ENCODE measurements at regions not wholly inside any gene's neighbourhood (a gene's known extent, or its start where the extent isn't known, plus 50 kb on each side); places are given as distances from the start of the nearest gene placed in this dataset.

- TF ChIP-seq RAD21 (IDR thresholded peaks at IDR 0.05; ENCODE audit: insufficient read depth, low read depth, low read length) (no peak), HDGF (IDR thresholded peaks at IDR 0.05) (no peak), ASH2L (IDR thresholded peaks at IDR 0.05; ENCODE audit: borderline replicate concordance, low read depth) (no peak), SIN3A (IDR thresholded peaks at IDR 0.05; ENCODE audit: low read depth, low read length) (no peak), EZH2 (IDR thresholded peaks at IDR 0.05; ENCODE audit: borderline replicate concordance, control insufficient read depth, low read depth, low read length) (no peak), RFX5 (IDR thresholded peaks at IDR 0.05; ENCODE audit: low read depth, low read length) (no peak), CBX5 (IDR thresholded peaks at IDR 0.05; ENCODE audit: low read depth) (no peak), DPF2 (IDR thresholded peaks at IDR 0.05) (no peak), ZNF274 (IDR thresholded peaks at IDR 0.05; ENCODE audit: insufficient read depth, insufficient read length) (no peak)
- TF ChIP-seq, protein P1, sequence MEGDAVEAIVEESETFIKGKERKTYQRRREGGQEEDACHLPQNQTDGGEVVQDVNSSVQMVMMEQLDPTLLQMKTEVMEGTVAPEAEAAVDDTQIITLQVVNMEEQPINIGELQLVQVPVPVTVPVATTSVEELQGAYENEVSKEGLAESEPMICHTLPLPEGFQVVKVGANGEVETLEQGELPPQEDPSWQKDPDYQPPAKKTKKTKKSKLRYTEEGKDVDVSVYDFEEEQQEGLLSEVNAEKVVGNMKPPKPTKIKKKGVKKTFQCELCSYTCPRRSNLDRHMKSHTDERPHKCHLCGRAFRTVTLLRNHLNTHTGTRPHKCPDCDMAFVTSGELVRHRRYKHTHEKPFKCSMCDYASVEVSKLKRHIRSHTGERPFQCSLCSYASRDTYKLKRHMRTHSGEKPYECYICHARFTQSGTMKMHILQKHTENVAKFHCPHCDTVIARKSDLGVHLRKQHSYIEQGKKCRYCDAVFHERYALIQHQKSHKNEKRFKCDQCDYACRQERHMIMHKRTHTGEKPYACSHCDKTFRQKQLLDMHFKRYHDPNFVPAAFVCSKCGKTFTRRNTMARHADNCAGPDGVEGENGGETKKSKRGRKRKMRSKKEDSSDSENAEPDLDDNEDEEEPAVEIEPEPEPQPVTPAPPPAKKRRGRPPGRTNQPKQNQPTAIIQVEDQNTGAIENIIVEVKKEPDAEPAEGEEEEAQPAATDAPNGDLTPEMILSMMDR (IDR thresholded peaks at IDR 0.05 in 2 of 3, conservative IDR thresholded peaks at IDR 0.05 in 1 of 3; ENCODE audit: control insufficient read depth in 2 of 3, extremely low read depth in 1 of 3, insufficient read depth in 1 of 3, low read depth in 3 of 3, low read length in 3 of 3), result no peak
Observed at GRCh38 chr5:158195416-158196210, 336.7 kb upstream of the CLINT1 start.
